ENCODE measurements at regions not wholly inside any gene's neighbourhood (a gene's known extent, or its start where the extent isn't known, plus 50 kb on each side); places are given as distances from the start of the nearest gene placed in this dataset.
"Not testable (repeated sequence)": the region's sequence is repeated elsewhere in the genome, so short reads cannot be mapped to it uniquely, and the experiment has no call there.

GRCh38 chr12:46667551-46667950, 158.2 kb downstream of the SLC38A4 start:
- DNase-seq: no peak

- no peak for DNase-seq
Observed at GRCh38 chr12:46664761-46665287, 161.0 kb downstream of the SLC38A4 start.

GRCh38 chr12:46663318-46663717, 162.5 kb downstream of the SLC38A4 start:
- no peak for DNase-seq

DNA sequence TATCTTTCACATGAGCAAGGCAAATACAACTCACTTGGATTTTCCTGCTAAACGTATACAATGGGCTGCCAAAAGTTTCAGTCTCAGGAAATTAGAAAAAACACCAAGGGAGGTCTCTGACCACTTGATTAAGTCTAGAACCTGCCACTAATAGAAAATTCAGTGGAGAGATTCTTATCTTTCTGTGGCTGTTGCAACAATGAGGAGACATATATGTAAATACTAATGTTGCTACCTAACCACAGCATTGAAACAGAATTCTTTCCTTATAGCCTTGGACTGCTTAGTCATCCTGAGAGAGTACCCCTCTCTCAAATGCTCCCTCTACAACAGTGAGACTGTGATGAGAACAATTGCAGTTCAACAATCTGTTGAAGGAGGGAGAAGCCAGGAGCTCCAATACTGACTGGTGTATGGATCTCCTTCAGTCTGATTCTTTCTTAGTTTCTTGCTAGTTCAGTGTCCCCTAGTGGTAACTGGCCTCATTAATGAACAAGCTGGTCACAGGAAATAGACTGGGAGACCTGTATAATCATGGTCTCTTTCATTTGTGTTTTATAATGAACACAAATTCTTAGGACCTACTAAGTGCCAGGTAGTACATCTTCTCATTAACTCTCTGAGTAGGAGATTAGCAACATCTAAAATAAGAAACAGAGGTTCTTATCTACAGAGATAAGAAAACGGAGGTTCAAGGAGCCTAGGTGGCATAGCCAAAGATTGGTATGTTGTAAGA, 164.5 kb downstream of the SLC38A4 start:
- no peak for DNase-seq

DNA sequence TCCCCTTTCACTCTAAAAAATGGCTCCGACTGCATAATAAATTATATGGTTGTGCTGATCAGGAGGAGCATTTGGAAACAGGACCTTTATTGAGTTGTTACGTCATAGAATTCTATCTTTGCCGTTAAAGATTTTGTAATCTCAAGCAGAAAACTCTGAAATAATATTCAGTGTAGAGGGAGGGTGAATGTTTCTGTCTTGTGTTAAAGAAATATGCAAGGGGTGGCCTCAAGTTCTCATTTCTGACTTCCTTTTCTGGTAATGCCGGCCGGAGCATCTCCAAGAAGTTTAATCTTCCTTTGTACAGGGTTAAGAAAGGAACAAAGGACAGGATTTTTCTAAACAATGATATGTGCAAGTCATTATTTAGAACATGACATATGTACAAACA, 165.1 kb downstream of the SLC38A4 start:
- no peak for DNase-seq

- no peak for DNase-seq
Observed at GRCh38 chr12:46660276-46660675, 165.5 kb downstream of the SLC38A4 start.

GRCh38 chr12:46659824-46660223, 166.0 kb downstream of the SLC38A4 start:
- no peak for DNase-seq

GRCh38 chr12:46659032-46659650, 166.7 kb downstream of the SLC38A4 start:
- DNase-seq: no peak

DNA sequence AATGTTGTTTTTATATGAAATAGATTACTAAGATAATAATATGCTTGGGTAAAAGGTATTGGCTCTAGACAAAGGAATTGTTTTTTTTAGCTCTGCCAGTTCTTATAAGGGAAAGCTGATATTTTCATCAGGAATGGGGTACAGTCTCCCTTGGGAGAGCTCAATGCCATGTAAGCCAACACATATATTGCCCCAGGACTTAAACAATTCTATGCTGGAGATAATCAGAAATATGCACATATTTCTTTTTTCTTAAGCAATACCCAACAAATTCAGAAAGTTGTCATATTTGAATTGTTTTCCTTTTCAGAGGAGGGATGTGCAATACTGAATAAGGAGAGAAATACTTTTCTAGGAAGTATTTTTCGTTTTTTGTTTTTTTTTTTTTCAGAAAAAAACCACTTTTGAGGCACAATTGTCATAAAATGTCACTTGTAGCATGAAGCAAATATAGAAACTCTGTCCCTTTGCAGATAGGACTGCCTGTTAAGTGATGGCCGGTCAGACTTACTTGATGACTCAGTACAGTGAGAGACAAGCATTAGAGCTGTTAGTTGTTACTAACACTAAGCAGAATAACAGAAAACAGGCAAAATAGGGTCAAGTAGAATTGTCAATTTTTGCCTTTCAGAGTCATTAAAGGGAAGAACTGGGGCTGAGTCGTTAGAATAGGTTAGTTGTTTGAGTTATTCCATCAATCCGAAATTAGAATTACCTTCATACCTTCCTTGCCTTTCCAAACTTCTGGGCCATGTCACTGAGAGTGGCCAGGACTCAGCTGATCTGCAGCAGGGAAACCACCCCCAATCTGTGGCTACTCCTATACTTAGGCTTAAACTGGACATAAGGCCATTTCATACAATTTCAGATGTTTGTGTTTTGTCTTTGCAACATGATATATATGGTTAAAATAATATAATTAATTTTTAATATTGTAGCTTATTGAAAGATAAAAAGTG, 168.1 kb downstream of the SLC38A4 start:
- DNase-seq: no peak

- DNase-seq: not testable (repeated sequence)
Observed at GRCh38 chr12:46655984-46656383, 169.8 kb downstream of the SLC38A4 start.

GRCh38 chr12:46653311-46653710, 172.5 kb downstream of the SLC38A4 start:
- DNase-seq: no peak

DNA sequence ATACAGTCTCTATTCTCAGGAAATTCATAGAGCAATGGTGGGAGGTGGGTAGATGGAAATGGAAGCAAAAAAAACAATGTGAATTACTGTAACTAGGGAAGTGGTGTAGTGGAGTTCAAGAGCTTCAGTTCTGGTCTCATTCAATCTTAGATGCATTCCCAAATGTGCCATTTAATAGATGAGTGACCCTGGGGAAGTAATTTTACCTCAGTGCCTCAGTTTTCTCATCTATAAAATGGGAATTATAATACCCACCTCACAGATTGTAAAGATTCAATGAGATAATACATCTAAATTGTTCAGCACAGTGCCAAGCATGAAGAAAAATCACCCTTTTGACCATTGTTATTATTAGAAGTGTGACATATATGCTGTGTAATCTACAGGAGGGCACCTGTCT, 173.1 kb downstream of the SLC38A4 start:
- no peak for DNase-seq

DNA sequence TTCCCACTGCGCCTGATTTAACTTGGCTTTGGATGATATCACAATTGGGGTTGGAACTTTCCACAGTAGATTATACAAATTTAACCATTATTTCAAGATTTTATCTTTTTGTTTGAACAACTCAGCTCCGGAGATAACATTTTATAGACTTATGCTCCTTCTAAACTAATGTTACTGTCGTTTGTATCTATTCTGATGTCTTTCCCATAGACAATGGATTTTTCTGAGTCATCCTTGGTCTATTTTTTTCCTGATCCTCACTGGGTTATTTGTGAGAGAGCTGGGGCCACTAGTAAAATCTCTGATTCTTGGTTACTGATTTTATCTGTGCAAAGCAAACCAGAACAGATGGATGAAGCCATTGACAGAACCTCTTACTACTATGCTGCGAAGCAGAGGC, 175.1 kb downstream of the SLC38A4 start:
- DNase-seq: no peak

DNA sequence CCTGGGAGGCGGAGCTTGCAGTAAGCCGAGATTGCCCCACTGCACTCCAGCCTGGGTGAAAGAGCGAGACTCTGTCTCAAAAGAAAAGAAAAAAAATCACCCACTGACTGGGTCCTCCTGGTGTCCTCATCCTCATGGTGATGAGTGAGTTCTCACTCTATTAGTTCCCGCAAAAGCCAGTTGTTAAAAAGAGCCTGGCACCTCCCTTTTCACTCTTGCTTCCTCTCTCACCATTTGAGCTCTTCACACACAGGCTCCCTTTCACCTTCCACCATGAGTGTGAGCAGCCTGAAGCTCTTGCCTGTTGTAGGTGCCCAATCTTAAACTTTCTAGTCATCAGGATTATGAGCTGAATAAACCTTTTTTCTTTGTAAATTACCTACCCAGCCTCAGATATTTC, 176.4 kb downstream of the SLC38A4 start:
- DNase-seq: no peak

DNA sequence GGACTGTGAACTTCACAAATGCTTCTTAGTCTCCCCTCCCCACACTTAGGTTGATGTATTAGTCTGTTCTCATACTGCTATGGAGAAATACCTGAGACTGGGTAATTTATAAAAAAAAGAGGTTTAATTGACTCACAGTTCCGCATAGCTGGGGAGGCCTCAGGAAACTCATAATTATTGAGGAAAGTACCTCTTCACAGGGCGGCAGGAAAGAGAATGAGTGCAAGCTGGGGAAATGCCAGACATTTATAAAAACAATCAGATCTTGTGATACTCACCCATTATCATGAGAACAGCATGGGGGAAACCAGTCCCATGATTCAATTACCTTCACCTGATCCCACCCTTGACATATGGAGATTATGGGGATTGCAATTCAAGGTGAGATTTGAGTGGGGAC, 178.8 kb downstream of the SLC38A4 start:
- no peak for DNase-seq

GRCh38 chr12:46641649-46642048, 184.1 kb downstream of the SLC38A4 start:
- DNase-seq: not testable (repeated sequence)

- no peak for DNase-seq
Observed at GRCh38 chr12:46635818-46636217, 190.0 kb downstream of the SLC38A4 start.

DNA sequence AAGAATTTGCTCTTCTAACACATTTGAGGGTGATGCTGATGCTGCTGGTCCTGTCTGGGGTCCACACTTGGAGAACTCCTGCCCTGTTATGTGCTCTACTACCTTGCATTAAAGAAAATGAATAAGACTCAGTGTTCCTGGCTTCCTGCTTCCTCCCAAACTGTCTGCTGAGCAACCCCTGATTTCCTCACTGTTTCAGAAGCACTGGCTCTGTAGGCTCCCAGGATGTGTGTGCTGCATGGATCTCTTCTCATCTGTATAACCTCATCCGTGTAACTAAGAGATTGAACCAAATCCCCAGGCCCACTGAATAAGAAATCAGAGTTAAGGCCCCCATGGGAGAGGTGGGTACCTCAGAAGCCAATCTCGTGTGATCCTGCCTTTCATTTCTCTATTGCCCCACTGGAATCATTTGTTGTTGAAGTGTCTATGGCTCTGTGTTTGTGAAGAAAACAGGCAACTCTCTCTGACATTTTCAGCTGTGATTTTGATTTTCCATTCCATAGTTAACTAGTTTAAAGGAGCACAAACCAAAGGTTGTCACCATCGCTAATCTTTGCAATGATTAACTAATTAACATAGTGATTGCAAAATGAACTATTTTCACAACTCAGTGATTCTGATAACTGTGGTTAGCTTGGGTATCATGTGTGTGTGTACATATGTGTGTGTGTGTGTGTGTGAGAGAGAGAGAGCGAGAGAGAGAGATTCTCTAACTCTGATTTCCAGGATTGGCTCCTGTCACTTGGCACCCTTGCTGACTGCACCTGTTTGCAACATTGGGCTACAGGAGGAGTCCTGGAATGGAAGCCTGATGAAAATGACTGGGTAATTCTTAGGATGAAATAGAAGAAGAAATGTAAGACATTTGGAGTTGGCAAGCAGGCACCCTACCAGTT, 196.2 kb downstream of the SLC38A4 start:
- no peak for DNase-seq

- no peak for DNase-seq
Observed at GRCh38 chr12:46628176-46628575, 197.6 kb downstream of the SLC38A4 start.

GRCh38 chr12:46627686-46628085, 198.1 kb downstream of the SLC38A4 start:
- DNase-seq: no peak

DNA sequence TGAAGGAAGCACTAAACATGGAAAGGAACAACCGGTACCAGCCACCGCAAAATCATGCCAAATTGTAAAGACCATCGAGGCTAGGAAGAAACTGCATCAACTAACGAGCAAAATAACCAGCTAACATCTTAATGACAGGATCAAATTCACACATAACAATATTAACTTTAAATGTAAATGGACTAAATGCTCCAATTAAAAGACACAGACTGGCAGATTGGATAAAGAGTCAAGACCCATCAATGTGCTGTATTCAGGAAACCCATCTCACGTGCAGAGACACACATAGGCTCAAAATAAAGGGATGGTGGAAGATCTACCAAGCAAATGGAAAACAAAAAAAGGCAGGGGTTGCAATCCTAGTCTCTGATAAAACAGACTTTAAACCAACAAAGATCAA, 206.3 kb downstream of the SLC38A4 start:
- DNase-seq: not testable (repeated sequence)

- not testable (repeated sequence) for DNase-seq
Observed at GRCh38 chr12:46617737-46618136, 208.1 kb downstream of the SLC38A4 start.
